ENCODE measurements at regions not wholly inside any gene's neighbourhood (a gene's known extent, or its start where the extent isn't known, plus 50 kb on each side); places are given as distances from the start of the nearest gene placed in this dataset.

- TF ChIP-seq CTCF (IDR thresholded peaks at IDR 0.05) = no peak
- TF ChIP-seq POLR2A (IDR thresholded peaks at IDR 0.05) = no peak
These were observed 275.6 kb upstream of the CXCR4 start for GRCh38 chr2:136393514-136393913.

All from breast epithelium (tissue), 3 donors.